Adrenal gland (tissue), 5 donors: ENCODE measurements at regions not wholly inside any gene's neighbourhood (a gene's known extent, or its start where the extent isn't known, plus 50 kb on each side); places are given as distances from the start of the nearest gene placed in this dataset.

Source experiments
- CTCF ChIP-seq, 6 experiments: fragments of 450-650 bp in 4 of 6; fragments of 200-600 bp in 2 of 6; sonication (generic) in 1 of 6; IDR thresholded peaks; 1 replicate in 5 of 6; 2 replicates in 1 of 6; pipeline versions ENCODE4 v1.5.1 to v1.8.0; 2016 to 2021; ENCODE audit warnings: antibody characterized with exemption in 6 of 6, mild to moderate bottlenecking in 2 of 6, moderate library complexity in 1 of 6
- POLR2A ChIP-seq, 2 donors: fragments of 450-650 bp; IDR thresholded peaks; one replicate each; pipeline ENCODE4 v1.6.1; 2017; ENCODE audit warnings: antibody characterized with exemption in 2 of 2, mild to moderate bottlenecking in 2 of 2, moderate library complexity in 1 of 2
- donor health status: DM: no; HTN: no; CAD: no.

GRCh38 chr1:29478151-29478791 is 241.9 kb downstream of the PTPRU start:
- TF ChIP-seq POLR2A (IDR thresholded peaks at IDR 0.05), result no peak
- no peak for TF ChIP-seq CTCF (IDR thresholded peaks at IDR 0.05)
